HL-60 (cell line): ENCODE measurements at regions not wholly inside any gene's neighbourhood (a gene's known extent, or its start where the extent isn't known, plus 50 kb on each side); places are given as distances from the start of the nearest gene placed in this dataset.

Source experiments
- CTCF ChIP-seq: IDR thresholded peaks from one replicate; pipeline ENCODE4 v1.5.1; 2011; ENCODE audit warnings: low read length, control low read depth, inconsistent platforms; ENCODE audit not compliant: insufficient read depth
- GABPA ChIP-seq: IDR thresholded peaks from 2 replicates; pipeline ENCODE4 v1.6.1; 2012; ENCODE audit warnings: low read depth
- POLR2AphosphoS5 ChIP-seq: IDR thresholded peaks from 2 replicates; pipeline ENCODE4 v1.6.1; 2012; ENCODE audit warnings: low read depth
- SPI1 ChIP-seq: IDR thresholded peaks from 2 replicates; pipeline ENCODE4 v1.6.1; 2012; ENCODE audit warnings: low read depth, mild to moderate bottlenecking, borderline replicate concordance
- TF ChIP-seq, protein P1 (sequence below): IDR thresholded peaks from 2 replicates; pipeline ENCODE4 v1.6.1; 2012; ENCODE audit warnings: low read depth; ENCODE audit not compliant: insufficient replicate concordance

GRCh38 chr20:25750220-25750764 lies 53.6 kb upstream of the ZNF337 start:
- TF ChIP-seq CTCF = no peak
- no peak for TF ChIP-seq POLR2AphosphoS5
- TF ChIP-seq GABPA = no peak
- TF ChIP-seq, protein P1, sequence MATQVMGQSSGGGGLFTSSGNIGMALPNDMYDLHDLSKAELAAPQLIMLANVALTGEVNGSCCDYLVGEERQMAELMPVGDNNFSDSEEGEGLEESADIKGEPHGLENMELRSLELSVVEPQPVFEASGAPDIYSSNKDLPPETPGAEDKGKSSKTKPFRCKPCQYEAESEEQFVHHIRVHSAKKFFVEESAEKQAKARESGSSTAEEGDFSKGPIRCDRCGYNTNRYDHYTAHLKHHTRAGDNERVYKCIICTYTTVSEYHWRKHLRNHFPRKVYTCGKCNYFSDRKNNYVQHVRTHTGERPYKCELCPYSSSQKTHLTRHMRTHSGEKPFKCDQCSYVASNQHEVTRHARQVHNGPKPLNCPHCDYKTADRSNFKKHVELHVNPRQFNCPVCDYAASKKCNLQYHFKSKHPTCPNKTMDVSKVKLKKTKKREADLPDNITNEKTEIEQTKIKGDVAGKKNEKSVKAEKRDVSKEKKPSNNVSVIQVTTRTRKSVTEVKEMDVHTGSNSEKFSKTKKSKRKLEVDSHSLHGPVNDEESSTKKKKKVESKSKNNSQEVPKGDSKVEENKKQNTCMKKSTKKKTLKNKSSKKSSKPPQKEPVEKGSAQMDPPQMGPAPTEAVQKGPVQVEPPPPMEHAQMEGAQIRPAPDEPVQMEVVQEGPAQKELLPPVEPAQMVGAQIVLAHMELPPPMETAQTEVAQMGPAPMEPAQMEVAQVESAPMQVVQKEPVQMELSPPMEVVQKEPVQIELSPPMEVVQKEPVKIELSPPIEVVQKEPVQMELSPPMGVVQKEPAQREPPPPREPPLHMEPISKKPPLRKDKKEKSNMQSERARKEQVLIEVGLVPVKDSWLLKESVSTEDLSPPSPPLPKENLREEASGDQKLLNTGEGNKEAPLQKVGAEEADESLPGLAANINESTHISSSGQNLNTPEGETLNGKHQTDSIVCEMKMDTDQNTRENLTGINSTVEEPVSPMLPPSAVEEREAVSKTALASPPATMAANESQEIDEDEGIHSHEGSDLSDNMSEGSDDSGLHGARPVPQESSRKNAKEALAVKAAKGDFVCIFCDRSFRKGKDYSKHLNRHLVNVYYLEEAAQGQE = no peak
- TF ChIP-seq SPI1 = no peak
